HepG2 (cell line): ENCODE measurements at regions not wholly inside any gene's neighbourhood (a gene's known extent, or its start where the extent isn't known, plus 50 kb on each side); places are given as distances from the start of the nearest gene placed in this dataset.

ENCODE experiments used
- small RNA-seq, 3 experiments: library from RNA; depleted of rRNA; stranded (forward); fragments of <200 nt; gene quantifications; one replicate each; pipeline ENCODE3, GENCODE V24; 2012; ENCODE audit warnings: low read depth in 2 of 3, low replicate concordance in 1 of 3; ENCODE audit not compliant: insufficient read length in 3 of 3, insufficient read depth in 2 of 3

Small RNA genes lying in the stretch of these regions (small RNA-seq; reads per million reads assigned to genes)
- gene RF00017 (0 reads per million in 3 experiments), gene RNU4-90P (0 to 0.97 (median 0) reads per million in 3 experiments)
